Neural cell (in vitro differentiated cells): ENCODE measurements at regions not wholly inside any gene's neighbourhood (a gene's known extent, or its start where the extent isn't known, plus 50 kb on each side); places are given as distances from the start of the nearest gene placed in this dataset.

Experiments
- H2AFZ ChIP-seq: fragments of 200-600, 300-800 bp; sonication (generic), shearing (Covaris generic); 2 replicates; pipeline ENCODE4 v1.6.0; 2014; ENCODE audit warnings: low read depth, mild to moderate bottlenecking, antibody characterized with exemption, low read length, moderate library complexity
- H3F3A ChIP-seq: fragments of 200-600 bp; shearing (Covaris generic); 2 replicates; pipeline ENCODE4 v1.6.1; 2016; ENCODE audit warnings: mild to moderate bottlenecking, moderate library complexity, mixed read lengths, antibody characterized with exemption, low read length; ENCODE audit not compliant: insufficient read depth, poor library complexity, severe bottlenecking
- H3K27ac ChIP-seq: fragments of 200-600, 300-800 bp; sonication (generic), shearing (Covaris generic); 2 replicates; pipeline ENCODE4 v1.5.1; 2014; ENCODE audit warnings: mild to moderate bottlenecking, low read length, moderate library complexity
- H3K27me3 ChIP-seq: fragments of 300-800, 200-600 bp; sonication (generic), shearing (Covaris generic); 2 replicates; pipeline ENCODE4 v1.6.0; 2014; ENCODE audit warnings: mild to moderate bottlenecking, low read depth, low read length, moderate library complexity; ENCODE audit not compliant: insufficient read depth
- H3K36me3 ChIP-seq: fragments of 300-800, 200-600 bp; sonication (generic), shearing (Covaris generic); 2 replicates; pipeline ENCODE4 v1.5.1; 2014; ENCODE audit warnings: mild to moderate bottlenecking, antibody characterized with exemption, low read length, moderate library complexity; ENCODE audit not compliant: insufficient read depth
- H3K4me2 ChIP-seq: fragments of 300-800, 200-600 bp; sonication (generic), shearing (Covaris generic); 2 replicates; pipeline ENCODE4 v1.6.0; 2014; ENCODE audit warnings: mild to moderate bottlenecking, low read length
- H3K4me3 ChIP-seq: fragments of 300-800, 200-600 bp; sonication (generic), shearing (Covaris generic); 2 replicates; pipeline ENCODE4 v1.5.1; 2014; ENCODE audit warnings: mild to moderate bottlenecking, low read length, moderate library complexity
- H3K79me2 ChIP-seq: fragments of 200-600 bp; shearing (Covaris generic); replicated peaks from 2 replicates; pipeline ENCODE4 v1.6.0; 2014; ENCODE audit warnings: mild to moderate bottlenecking, low read length, moderate library complexity; ENCODE audit not compliant: insufficient read depth
- H3K9ac ChIP-seq: fragments of 300-800, 200-600 bp; sonication (generic), shearing (Covaris generic); 2 replicates; pipeline ENCODE4 v1.6.1; 2016; ENCODE audit warnings: mild to moderate bottlenecking, low read length, mixed read lengths
- H3K9me2 ChIP-seq: fragments of 200-600 bp; shearing (Covaris generic); 2 replicates; pipeline ENCODE4 v1.6.1; 2016; ENCODE audit warnings: mild to moderate bottlenecking, low read length, mixed read lengths; ENCODE audit not compliant: insufficient read depth
- H3K9me3 ChIP-seq: fragments of 200-600, 300-800 bp; sonication (generic), shearing (Covaris generic); 2 replicates; pipeline ENCODE4 v1.6.1; 2016; ENCODE audit warnings: mild to moderate bottlenecking, mixed run types, low read length, moderate library complexity, mixed read lengths
- H4K20me1 ChIP-seq: fragments of 200-600 bp; shearing (Covaris generic); 2 replicates; pipeline ENCODE4 v1.6.1; 2016; ENCODE audit warnings: mild to moderate bottlenecking, mixed run types; ENCODE audit not compliant: insufficient read depth
- EP300 ChIP-seq: fragments of 450-650 bp; conservative IDR thresholded peaks from 2 replicates; pipeline ENCODE4 v1.6.1; 2014; ENCODE audit warnings: antibody characterized with exemption, mild to moderate bottlenecking, moderate library complexity; ENCODE audit not compliant: poor library complexity, severe bottlenecking
- EZH2 ChIP-seq: fragments of 200-600, 300-800 bp; shearing (Covaris generic), sonication (generic); IDR thresholded peaks from 2 replicates; pipeline ENCODE4 v1.6.1; 2014; ENCODE audit warnings: antibody characterized with exemption, low read length, borderline replicate concordance, mild to moderate bottlenecking; ENCODE audit not compliant: insufficient read depth, poor library complexity, severe bottlenecking
- MXI1 ChIP-seq: fragments of 450-650 bp; conservative IDR thresholded peaks from 2 replicates; pipeline ENCODE4 v1.6.1; 2014; ENCODE audit warnings: antibody characterized with exemption, mild to moderate bottlenecking; ENCODE audit not compliant: poor library complexity, severe bottlenecking
- POLR2AphosphoS5 ChIP-seq: IDR thresholded peaks from 2 replicates; pipeline ENCODE4 v1.6.1; 2012
- RAD21 ChIP-seq: fragments of 450-650 bp; conservative IDR thresholded peaks from 2 replicates; pipeline ENCODE4 v1.6.1; 2014; ENCODE audit warnings: antibody characterized with exemption, mild to moderate bottlenecking, moderate library complexity
- SMC3 ChIP-seq: fragments of 450-650 bp; conservative IDR thresholded peaks from 2 replicates; pipeline ENCODE4 v1.6.1; 2014; ENCODE audit warnings: antibody characterized with exemption, mild to moderate bottlenecking, moderate library complexity; ENCODE audit not compliant: poor library complexity
- TAF1 ChIP-seq: IDR thresholded peaks from 2 replicates; pipeline ENCODE4 v1.6.1; 2012; ENCODE audit warnings: low read depth
- TF ChIP-seq, protein P1 (sequence below): fragments of 450-650 bp; IDR thresholded peaks from 2 replicates; pipeline ENCODE4 v1.5.1; 2014; ENCODE audit warnings: antibody characterized with exemption, mild to moderate bottlenecking, moderate library complexity; ENCODE audit not compliant: poor library complexity, severe bottlenecking
- TF ChIP-seq, protein P2 (sequence below): IDR thresholded peaks from 2 replicates; pipeline ENCODE4 v1.6.1; 2012; ENCODE audit warnings: borderline replicate concordance

DNA sequence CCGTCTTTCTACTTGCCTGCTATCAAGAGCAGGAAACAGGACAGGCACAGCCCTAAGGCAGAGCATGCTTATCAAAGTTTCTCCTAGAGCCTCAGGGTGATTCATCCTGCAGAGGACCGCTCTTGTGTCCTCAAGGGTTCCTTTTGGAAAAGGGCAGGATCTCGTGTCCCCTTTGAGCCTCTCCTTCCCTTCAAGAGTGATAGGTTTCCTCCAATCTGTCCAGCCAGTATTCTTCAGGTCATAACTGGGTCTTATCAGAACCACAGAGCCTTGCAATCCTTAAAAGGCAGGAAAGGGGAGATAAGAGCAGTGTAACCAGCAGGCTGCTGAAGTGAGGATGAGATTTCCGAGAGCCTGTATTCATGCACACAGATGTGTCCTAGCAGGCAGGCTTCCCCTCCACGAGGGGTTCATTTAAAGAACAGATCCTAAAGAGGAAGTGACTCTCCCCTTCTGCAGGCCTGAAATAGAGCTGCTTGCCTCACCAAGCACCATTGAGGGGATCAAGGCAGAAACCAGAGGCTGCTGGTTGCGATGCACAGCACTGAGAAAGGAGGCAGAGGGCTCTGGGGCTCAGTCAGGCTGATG is 90.5 kb upstream of the SVIL start:
- no peak overlapping the region for H3K4me3 ChIP-seq
- H4K20me1 ChIP-seq: no peaks in the 10 kb centered on the region
- no peaks in the 10 kb centered on the region for H3K9me2 ChIP-seq
- no peak overlapping the region for H3K9ac ChIP-seq
- H2AFZ ChIP-seq: no peak overlapping the region
- peaks cover 77% of the 10 kb centered on the region for H3K79me2 ChIP-seq
- H3K36me3 ChIP-seq: no peaks in the 10 kb centered on the region
- H3K27ac ChIP-seq: no peak overlapping the region
- no peak overlapping the region for H3K4me2 ChIP-seq
- H3K9me3 ChIP-seq: no peaks in the 10 kb centered on the region
- H3K27me3 ChIP-seq: no peaks in the 10 kb centered on the region
- H3F3A ChIP-seq: no peaks in the 10 kb centered on the region
- no peak for TF ChIP-seq TAF1
- TF ChIP-seq POLR2AphosphoS5: no peak
- no peak for TF ChIP-seq SMC3
- TF ChIP-seq EP300: no peak
- no peak for TF ChIP-seq MXI1
- TF ChIP-seq RAD21: no peak
- no peak for TF ChIP-seq EZH2
- TF ChIP-seq, protein P1, sequence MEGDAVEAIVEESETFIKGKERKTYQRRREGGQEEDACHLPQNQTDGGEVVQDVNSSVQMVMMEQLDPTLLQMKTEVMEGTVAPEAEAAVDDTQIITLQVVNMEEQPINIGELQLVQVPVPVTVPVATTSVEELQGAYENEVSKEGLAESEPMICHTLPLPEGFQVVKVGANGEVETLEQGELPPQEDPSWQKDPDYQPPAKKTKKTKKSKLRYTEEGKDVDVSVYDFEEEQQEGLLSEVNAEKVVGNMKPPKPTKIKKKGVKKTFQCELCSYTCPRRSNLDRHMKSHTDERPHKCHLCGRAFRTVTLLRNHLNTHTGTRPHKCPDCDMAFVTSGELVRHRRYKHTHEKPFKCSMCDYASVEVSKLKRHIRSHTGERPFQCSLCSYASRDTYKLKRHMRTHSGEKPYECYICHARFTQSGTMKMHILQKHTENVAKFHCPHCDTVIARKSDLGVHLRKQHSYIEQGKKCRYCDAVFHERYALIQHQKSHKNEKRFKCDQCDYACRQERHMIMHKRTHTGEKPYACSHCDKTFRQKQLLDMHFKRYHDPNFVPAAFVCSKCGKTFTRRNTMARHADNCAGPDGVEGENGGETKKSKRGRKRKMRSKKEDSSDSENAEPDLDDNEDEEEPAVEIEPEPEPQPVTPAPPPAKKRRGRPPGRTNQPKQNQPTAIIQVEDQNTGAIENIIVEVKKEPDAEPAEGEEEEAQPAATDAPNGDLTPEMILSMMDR: no peak
- TF ChIP-seq, protein P2, sequence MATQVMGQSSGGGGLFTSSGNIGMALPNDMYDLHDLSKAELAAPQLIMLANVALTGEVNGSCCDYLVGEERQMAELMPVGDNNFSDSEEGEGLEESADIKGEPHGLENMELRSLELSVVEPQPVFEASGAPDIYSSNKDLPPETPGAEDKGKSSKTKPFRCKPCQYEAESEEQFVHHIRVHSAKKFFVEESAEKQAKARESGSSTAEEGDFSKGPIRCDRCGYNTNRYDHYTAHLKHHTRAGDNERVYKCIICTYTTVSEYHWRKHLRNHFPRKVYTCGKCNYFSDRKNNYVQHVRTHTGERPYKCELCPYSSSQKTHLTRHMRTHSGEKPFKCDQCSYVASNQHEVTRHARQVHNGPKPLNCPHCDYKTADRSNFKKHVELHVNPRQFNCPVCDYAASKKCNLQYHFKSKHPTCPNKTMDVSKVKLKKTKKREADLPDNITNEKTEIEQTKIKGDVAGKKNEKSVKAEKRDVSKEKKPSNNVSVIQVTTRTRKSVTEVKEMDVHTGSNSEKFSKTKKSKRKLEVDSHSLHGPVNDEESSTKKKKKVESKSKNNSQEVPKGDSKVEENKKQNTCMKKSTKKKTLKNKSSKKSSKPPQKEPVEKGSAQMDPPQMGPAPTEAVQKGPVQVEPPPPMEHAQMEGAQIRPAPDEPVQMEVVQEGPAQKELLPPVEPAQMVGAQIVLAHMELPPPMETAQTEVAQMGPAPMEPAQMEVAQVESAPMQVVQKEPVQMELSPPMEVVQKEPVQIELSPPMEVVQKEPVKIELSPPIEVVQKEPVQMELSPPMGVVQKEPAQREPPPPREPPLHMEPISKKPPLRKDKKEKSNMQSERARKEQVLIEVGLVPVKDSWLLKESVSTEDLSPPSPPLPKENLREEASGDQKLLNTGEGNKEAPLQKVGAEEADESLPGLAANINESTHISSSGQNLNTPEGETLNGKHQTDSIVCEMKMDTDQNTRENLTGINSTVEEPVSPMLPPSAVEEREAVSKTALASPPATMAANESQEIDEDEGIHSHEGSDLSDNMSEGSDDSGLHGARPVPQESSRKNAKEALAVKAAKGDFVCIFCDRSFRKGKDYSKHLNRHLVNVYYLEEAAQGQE: no peak

DNA sequence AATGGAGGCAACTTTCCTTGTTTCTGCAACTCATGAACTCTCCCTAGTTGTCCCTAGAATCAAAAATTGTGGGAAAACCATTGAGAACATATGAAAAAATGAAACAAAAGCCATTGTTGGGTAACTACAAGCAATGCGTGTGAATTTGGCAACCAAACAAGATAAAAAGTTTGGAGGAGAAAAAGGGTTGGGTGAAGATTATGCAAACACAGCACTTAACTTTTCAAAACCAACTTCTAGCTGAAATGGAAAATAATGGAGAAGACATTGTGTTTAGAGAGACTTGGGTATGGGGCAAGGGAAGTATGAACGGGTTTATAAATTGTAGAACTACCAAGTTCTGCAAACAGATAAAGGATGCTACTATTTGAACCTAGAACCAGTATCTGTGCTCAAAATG is 89.0 kb upstream of the SVIL start:
- H3K9me3 ChIP-seq: no peaks in the 10 kb centered on the region
- no peak overlapping the region for H3K4me3 ChIP-seq
- no peaks in the 10 kb centered on the region for H3K9me2 ChIP-seq
- no peaks in the 10 kb centered on the region for H3F3A ChIP-seq
- H3K27me3 ChIP-seq: no peaks in the 10 kb centered on the region
- no peak overlapping the region for H3K4me2 ChIP-seq
- no peak overlapping the region for H3K27ac ChIP-seq
- H3K36me3 ChIP-seq: no peaks in the 10 kb centered on the region
- H4K20me1 ChIP-seq: no peaks in the 10 kb centered on the region
- no peak overlapping the region for H2AFZ ChIP-seq
- no peak overlapping the region for H3K9ac ChIP-seq
- peaks cover 82% of the 10 kb centered on the region for H3K79me2 ChIP-seq
- TF ChIP-seq EP300: no peak
- TF ChIP-seq SMC3: no peak
- no peak for TF ChIP-seq MXI1
- TF ChIP-seq TAF1: no peak
- TF ChIP-seq, protein P2: no peak
- TF ChIP-seq RAD21: no peak
- TF ChIP-seq, protein P1: no peak
- no peak for TF ChIP-seq POLR2AphosphoS5
- TF ChIP-seq EZH2: no peak
